Retinal pigment epithelial cell (primary cell): ENCODE measurements at regions not wholly inside any gene's neighbourhood (a gene's known extent, or its start where the extent isn't known, plus 50 kb on each side); places are given as distances from the start of the nearest gene placed in this dataset.

ENCODE experiments used
- DNase-seq: peaks from one replicate; pipeline ENCODE4 v3.0.0-alpha.2; 2010; ENCODE audit warnings: low read depth
- H3K4me3 ChIP-seq: 2 replicates; pipeline ENCODE4 v1.5.1; 2011; ENCODE audit warnings: mild to moderate bottlenecking, low read length, control low read depth, moderate library complexity
- CTCF ChIP-seq: conservative IDR thresholded peaks from 2 replicates; pipeline ENCODE4 v1.5.1; 2011; ENCODE audit warnings: low read depth, low read length, control low read depth, inconsistent platforms

DNA sequence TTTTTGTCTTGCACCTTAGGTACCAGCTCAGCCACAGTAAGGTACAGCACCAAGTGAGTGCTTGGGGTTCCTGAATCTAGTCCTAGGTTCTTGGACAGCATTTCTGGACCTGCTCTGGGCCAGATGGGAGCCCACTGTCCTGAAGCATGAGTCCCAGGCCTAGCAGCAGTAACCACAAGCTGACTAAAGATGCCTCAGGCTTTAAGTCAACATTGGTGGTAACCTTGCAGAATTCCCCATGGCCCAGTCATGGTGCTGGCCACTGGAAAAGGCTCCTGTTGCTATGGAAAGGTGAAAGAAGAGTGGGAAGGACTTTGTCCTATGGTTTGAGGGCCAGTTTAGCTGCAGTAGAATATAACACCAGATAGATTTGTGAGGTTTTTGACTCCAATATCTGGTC, 86.9 kb upstream of the CLEC14A start:
- no peak for DNase-seq
- TF ChIP-seq CTCF: no peak
- no peak overlapping the region for H3K4me3 ChIP-seq

DNA sequence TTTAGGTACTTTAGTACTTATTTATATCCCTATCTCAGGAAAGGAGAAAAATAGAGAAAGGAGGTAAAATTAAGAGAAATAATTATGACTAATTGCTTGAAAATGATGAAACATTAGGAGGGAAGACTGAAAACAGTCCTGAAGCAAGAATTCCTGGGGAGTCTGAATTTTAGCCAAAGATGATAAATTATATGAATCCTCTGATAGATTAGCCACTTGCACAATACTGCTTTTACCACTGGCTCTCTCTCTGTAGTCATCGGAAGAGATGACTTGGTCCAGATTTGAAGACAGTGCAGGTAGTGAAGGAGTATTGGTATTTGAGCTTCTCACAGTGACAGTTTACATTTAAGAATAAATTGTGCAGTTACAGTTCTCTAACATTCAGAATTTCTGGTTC, 83.8 kb upstream of the CLEC14A start:
- TF ChIP-seq CTCF: no peak
- no peak overlapping the region for H3K4me3 ChIP-seq
- no peak for DNase-seq

GRCh38 chr14:38336298-38336697, 80.4 kb upstream of the CLEC14A start:
- DNase-seq: no peak
- H3K4me3 ChIP-seq: no peak overlapping the region
- no peak for TF ChIP-seq CTCF

DNA sequence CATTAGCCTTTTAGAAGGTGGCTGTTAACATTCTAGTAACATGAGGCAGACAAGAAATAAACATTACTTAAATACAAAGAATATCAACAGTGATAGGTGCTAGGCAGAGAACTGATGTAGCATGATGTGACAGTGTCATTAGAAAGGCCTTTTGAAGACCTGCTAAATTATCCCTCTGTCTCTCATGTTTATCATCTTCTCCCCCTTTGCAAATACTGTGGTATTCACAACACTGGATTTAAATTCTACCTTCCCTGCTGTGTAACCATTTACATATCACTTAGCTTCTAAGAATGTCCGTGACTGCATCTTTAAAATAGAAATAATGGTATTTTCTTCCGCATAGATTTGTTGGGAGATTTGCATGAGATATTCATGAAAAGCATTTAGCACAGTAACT, 74.4 kb upstream of the CLEC14A start:
- TF ChIP-seq CTCF: no peak
- no peak overlapping the region for H3K4me3 ChIP-seq
- DNase-seq: no peak

- no peak for DNase-seq
- TF ChIP-seq CTCF: no peak
- H3K4me3 ChIP-seq: no peak overlapping the region
These were observed 73.4 kb upstream of the CLEC14A start for GRCh38 chr14:38329246-38329645.

DNA sequence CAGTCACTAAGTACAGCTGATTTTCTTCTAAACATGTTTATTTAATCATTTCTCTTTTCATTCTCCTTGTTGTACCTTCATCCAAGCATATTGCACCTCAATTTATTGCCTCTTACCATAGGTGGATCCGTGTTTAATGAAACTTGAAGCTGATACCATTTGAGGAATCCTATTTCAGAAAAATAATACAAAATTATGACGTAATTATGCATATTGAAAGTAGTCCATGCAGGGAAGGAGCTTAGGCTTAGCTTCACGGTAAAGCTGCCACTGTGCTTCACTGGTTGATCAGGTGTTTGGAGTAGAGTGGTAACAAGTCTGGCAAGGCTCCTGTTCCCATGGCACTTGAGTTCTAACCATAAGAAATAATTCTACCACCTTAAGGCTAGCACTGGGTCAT, 61.0 kb upstream of the CLEC14A start:
- TF ChIP-seq CTCF: no peak
- H3K4me3 ChIP-seq: no peak overlapping the region
- DNase-seq: no peak

DNA sequence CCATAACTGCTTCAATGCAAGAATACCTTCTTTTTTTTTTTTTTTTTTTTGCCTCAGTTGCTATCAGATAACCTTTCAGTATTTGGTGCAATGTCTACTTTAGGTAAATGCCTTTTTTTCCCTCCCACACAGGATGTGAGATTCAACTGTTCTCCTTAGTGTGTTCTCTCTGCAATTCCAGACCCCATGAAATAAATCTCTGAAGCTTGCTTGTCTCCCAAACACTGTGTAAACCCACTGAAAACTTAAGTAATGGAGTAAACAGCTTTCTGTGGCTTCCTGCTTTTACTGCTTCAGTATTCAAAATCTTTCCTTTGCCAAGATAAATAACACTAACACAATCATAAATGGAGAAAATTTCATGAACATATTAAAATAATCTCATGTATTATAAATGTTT, 55.8 kb upstream of the CLEC14A start:
- no peak for DNase-seq
- H3K4me3 ChIP-seq: no peak overlapping the region
- no peak for TF ChIP-seq CTCF
